HG03064 (cell line): ENCODE measurements at regions not wholly inside any gene's neighbourhood (a gene's known extent, or its start where the extent isn't known, plus 50 kb on each side); places are given as distances from the start of the nearest gene placed in this dataset.
A peak's percentile ranks its signal among the peaks of the same experiment; 100 is the strongest.
"Not testable (repeated sequence)": the region's sequence is repeated elsewhere in the genome, so short reads cannot be mapped to it uniquely, and the experiment has no call there.

ENCODE experiments used
- ATAC-seq: cut with Tn5 transposase; IDR thresholded peaks from one replicate; pipeline ENCODE4 v1.9.1; 2021; ENCODE audit warnings: low read depth; ENCODE audit not compliant: unreplicated experiment

DNA sequence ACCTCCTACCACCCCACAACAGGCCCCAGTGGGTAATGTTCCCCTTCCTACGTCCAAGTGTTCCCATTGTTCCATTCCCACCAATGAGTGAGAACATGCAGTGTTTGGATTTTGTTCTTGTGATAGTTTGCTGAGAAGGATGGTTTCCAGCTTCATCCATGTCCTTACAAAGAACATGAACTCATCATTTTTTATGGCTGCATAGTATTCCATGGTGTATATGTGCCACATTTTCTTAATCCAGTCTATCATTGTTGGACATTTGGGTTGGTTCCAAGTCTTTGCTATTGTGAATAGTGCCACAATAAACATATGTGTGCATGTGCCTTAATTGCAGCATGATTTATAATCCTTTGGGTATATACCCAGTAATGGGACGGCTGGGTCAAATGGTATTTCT, 81.6 kb downstream of the P2RY10 start:
- ATAC-seq: not testable (repeated sequence)

DNA sequence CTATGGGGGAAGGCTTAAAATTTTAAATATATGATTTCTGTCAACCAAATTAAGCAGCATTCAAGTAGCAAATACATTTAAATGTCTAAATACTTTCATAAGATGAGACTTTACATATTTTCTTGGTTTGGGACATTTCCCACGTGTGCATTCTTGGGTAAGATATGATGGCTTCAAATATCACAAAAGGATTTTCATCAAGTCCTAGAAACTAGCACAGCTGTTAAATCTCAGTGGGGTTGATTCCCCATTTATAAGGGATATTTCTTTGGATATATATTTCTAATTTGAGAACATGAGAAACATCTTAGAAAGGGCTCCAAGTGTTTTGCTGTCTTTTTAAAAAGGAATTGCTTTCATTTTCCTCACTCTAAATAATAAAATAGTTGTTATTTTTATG, 90.2 kb downstream of the P2RY10 start:
- no peak for ATAC-seq

DNA sequence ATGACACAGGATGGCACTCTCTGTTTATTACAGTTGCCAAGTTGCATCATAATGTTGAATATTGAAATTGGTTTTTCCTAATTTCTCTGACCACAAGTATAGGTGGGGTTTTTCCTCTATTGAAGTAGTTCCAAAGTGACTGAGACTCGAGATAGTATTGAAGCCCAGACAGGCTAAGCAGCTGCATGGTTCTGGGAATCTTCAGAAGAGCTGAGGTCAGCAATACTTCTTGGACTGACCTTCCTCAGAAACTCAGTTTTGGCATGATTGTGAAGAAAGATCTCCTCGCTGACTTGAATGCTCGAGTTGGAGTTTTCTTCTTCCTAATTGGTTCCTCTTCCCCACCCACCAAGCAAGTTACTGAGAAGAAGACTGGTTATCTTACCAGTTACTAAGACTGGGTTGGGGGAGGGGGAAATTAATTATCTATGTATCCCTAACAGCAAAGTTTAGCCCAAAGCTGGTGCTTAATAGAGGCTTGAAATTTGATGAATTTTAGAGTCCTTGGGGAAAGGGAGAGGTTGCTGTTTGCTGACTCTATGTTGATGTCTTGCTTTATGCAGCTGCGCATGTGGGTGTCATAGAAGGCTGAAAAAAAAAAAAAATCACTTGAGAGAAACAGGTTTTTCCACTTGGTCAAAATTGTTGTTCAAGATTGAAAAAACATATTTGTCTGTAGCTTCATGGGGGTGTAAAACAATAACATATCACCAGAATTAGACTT, 91.1 kb downstream of the P2RY10 start:
- no peak for ATAC-seq

DNA sequence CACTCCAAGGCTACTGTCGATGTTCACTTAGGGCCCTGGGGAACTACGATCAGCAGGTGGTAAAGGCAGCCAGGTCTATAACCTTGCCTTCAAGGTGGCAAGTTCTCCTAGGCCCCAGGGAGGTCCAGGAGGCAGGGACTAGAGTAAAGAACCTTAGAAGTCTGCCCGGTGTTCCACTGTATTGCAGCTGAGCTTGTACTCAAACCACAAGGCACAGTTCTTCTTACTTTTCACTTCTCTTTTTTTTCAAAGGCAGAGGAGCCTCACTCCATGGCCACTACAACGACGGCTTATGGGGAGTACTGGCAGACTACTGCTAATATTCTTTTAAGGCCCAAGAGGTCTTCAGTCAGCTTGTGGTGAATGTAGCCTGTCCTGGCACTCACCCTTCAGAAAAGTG, 78.8 kb upstream of the GPR174 start:
- peak; percentile 98 for ATAC-seq

DNA sequence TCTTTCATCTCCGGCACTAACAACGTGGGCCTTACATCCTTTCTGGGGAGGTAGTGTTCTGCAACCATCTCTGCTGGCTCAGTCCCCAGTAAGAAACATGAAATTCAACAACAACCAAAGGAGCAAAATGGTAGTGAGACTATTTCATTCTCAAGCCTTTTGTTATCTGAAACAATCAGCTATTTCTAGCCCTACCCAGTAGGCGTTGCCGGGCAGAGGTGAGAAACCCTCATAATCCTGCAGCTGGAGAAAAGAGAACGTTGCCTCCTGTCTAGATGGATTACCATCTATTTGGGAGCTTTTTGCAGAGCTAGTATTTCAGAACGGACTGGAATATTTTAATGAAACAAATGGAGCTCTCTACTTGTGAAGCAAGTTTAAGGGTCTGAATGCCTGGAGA, 66.4 kb upstream of the GPR174 start:
- ATAC-seq: no peak

DNA sequence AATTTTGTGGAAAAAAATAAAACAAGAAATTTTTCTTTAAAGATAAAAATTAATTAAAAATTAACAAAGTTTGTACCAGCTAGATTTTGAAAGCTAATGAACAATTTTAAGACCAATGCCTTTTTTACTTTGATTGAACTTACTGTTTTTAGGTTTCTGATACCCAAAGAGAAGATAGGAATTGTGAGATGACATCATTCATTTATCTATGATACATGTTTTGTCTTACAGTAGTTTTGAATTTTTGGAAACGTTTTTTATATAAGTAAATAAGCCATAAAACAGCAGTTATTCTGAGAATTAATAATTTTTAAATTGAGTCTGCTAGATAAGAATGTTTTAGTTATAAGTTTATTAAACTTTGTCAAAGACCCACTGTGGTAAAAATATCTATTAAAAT, 65.0 kb upstream of the GPR174 start:
- ATAC-seq: no peak

DNA sequence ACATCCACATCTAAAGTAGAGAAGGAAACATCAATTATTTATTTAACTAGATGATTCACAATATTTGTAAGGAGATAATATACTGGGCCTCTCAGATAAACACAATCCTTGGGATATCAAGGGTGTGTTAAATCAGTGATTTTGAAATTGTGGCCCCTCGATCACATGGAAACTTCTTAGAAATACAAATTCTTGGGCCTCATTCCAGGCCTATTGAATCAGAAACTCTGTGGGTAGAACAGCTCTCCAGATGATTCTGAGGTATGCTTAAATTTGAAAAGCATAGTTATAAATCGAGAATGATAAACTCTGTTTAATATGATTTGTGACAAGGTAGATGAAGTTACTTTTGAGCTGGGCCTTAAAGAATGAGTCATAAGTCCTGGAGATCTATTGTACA, 64.3 kb upstream of the GPR174 start:
- no peak for ATAC-seq

DNA sequence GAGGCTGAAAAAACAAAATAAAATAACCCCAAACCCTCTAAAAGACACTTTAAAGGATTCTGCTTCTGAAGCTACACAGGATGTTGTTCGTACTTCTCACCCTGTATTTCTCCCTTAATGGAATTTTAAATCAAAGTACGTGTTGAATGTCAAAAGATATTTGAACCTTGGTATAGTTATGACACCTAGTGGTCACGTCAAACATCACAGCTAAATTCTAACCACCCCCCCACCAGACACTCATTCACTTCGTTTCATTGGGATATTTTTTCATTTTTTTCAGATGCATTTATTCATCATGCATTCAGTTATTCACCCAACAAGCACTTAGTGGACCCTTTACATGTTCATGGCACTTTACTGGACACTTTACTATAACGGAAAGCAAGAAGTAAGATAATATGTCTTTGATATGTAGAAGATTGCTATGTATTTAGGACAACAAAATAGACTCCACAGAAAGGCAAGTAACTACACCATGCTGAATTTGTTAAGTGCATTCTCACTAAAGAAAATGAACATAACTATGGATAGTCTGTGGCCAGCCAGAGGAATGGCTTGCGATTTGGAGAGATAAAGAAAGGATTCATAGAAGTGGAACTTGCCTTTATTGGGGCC, 62.5 kb upstream of the GPR174 start:
- ATAC-seq: peak; percentile 55

DNA sequence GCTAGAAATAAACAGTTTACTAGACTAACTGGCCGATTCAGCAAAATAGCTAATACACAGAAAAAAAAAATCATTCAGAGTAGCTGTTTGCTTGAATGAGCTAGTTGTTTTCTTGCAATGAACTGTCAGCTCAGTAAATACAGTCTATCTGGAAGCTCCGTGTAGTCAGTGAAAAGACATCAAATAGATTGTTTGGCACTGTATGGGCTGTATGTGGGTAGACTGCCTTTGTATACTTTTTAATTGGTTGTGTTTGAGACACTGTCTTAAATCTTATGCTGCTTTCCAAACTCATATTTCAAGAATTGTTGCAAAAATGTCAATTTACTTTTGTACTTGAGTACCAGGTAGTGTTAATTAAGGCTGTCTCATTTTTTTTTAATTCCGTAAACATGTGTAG, 61.6 kb upstream of the GPR174 start:
- ATAC-seq: no peak

DNA sequence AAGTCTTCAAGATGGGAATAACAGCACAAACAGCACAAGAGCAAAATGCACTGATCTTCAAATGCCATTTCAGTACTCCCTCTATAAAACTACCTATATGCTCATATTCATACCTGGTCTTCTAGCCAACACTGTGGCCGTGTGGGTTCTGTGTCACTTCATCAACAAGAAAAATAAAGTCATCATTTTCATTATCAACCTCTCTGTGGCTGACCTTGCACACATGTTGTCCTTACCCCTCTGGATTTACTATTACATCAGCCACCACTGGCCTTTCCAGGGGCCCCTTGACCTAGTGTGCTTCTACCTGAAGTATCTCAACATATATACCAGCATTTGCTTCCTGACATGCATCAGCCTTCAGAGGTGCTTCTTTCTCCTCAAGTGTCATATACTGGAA, 59.6 kb upstream of the GPR174 start:
- ATAC-seq: no peak

DNA sequence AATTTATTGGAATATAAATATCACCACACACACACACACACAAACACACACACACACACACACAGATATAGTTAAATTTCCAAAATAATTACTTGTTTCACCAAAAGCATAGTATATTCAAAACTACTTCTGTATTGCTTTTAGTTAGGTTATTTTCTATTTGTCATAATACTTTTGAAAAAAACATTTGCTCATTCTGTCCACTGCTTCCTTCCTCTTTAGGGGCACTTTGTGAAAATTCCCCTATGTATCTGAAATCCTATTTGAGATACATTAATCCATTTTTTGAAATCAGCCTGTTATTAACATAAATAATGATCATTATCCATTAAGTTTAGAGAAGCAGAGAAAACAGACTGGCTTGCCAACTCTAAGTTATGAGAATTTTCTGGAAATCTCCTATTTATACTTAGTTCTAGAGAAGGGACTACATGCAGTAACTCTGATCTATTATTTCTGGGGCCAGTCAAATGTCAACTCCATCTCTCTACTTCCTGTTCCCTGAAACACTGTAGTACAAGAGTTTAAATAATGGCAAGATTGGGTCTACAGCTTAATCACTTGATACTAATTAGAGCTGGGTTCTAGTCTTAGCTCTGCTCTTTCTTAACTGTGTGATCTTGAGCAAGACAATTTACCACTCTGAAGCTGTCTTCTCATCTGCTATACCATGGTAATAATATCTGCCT, 54.4 kb upstream of the GPR174 start:
- no peak for ATAC-seq

DNA sequence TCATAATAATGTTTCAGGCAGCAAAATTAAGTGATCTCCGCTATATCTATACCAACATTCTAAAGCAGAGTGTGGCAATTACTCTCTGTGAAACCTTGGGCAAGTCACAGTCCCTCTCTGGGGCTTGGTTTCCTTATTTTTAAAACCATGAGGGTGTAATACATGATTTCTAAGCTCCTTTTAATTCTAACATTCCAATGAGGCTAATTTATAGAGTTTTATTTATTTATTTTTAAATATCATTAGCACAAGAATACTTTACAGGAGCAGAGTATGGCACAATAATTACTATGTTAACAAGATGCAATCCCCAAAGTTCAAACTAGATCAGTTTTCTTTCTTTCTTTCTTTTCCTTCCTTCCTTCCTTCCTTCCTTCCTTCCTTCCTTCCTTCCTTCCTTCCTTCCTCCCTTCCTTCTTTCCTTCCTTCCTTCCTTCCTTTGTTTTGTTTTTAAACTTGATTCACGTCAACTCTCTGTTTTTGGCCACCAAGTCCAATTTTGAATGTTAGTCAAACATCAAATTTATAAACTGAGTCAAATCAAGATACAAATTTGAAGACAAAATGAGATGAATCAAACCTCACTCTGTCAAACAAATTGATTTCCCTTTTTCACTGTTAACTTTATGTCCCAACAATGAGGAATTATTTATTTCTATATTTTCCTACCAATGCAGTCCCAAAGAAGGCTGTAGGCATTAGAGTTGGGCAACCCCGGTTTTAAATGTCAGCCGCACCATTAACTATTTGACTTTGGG, 50.2 kb upstream of the GPR174 start:
- no peak for ATAC-seq
